Type B pancreatic cell (in vitro differentiated cells): ENCODE measurements at regions not wholly inside any gene's neighbourhood (a gene's known extent, or its start where the extent isn't known, plus 50 kb on each side); places are given as distances from the start of the nearest gene placed in this dataset.

Experiments used
- DNase-seq: peaks from one replicate; pipeline ENCODE4 v3.0.0; 2021; ENCODE audit warnings: mixed read lengths; ENCODE audit not compliant: unreplicated experiment; ENCODE audit errors: extremely low spot score
- H3K27ac Mint-ChIP-seq: 2 replicates; pipeline ENCODE4 v1.8.0; 2021; ENCODE audit warnings: mild to moderate bottlenecking, mixed read lengths
- H3K27me3 Mint-ChIP-seq: 2 replicates; pipeline ENCODE4 v1.8.0; 2021; ENCODE audit warnings: mixed read lengths
- H3K36me3 Mint-ChIP-seq: 2 replicates; pipeline ENCODE4 v1.8.0; 2021; ENCODE audit warnings: mixed read lengths
- H3K4me1 Mint-ChIP-seq: one replicate; pipeline ENCODE4 v1.8.0; 2021; ENCODE audit warnings: mixed read lengths; ENCODE audit not compliant: unreplicated experiment
- H3K4me3 Mint-ChIP-seq: 2 replicates; pipeline ENCODE4 v1.8.0; 2021; ENCODE audit warnings: mild to moderate bottlenecking, mixed read lengths
- H3K9me3 Mint-ChIP-seq: 2 replicates; pipeline ENCODE4 v1.8.0; 2021; ENCODE audit warnings: mixed read lengths
- TF ChIP-seq, protein P1 (sequence below): fragments of 200-600 bp; sonication (generic); conservative IDR thresholded peaks from 2 replicates; pipeline ENCODE4 v1.5.0; 2021; ENCODE audit warnings: antibody characterized with exemption, mild to moderate bottlenecking

DNA sequence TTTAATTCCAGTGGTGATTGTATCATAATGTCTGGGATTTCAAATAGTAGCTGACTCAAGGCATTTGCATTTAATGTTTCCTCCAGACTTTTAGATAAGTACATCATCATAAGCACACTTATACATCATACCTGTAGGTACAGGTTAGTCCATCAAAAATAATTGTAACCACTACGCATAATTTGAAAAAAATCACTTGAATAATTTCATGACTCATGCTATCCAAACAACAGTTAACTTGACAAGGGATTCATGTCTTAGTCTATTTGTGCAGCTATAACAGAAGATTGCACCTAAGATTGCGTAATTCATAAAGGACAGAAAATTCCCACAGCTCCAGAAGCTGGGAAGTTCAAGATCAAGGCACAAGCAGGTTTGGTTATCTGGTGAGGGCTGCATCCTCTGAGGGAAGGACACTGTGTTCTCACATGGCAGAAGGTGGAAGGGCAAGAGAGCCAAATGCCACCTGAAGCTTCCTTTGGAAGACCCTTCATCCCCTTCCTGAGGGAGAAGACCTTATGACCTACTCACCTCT lies 801.7 kb upstream of the BRINP3 start:
- no peak for DNase-seq
- Mint-ChIP-seq H3K27me3 (no peaks in the 10 kb centered on the region), H3K36me3 (no peaks in the 10 kb centered on the region), H3K4me1 (no peaks in the 10 kb centered on the region), H3K9me3 (peaks cover 12% of the 10 kb centered on the region), H3K4me3 (no peak overlapping the region), H3K27ac (no peak overlapping the region)
- TF ChIP-seq, protein P1, sequence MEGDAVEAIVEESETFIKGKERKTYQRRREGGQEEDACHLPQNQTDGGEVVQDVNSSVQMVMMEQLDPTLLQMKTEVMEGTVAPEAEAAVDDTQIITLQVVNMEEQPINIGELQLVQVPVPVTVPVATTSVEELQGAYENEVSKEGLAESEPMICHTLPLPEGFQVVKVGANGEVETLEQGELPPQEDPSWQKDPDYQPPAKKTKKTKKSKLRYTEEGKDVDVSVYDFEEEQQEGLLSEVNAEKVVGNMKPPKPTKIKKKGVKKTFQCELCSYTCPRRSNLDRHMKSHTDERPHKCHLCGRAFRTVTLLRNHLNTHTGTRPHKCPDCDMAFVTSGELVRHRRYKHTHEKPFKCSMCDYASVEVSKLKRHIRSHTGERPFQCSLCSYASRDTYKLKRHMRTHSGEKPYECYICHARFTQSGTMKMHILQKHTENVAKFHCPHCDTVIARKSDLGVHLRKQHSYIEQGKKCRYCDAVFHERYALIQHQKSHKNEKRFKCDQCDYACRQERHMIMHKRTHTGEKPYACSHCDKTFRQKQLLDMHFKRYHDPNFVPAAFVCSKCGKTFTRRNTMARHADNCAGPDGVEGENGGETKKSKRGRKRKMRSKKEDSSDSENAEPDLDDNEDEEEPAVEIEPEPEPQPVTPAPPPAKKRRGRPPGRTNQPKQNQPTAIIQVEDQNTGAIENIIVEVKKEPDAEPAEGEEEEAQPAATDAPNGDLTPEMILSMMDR: no peak

DNA sequence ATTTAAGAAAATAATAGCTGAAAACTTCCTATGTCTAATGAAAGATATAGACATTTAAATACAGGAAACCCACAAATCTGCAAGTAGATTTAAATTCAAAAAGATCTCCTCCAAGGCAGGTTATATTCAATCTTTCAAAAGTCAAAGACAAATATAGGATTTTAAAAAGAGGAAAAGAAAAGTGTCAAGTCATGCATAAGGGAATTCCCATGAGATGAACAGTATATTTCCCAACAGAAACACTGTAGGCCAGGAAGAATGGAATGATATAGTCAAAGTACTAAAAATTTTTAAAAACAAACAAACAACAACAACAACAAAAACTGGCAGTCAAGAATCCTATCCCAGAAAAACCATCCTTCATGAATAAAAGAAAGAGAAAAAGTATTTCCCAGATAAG lies 806.5 kb upstream of the BRINP3 start:
- Mint-ChIP-seq H3K4me1 (no peaks in the 10 kb centered on the region), H3K36me3 (no peaks in the 10 kb centered on the region), H3K9me3 (peaks cover 16% of the 10 kb centered on the region), H3K4me3 (no peak overlapping the region), H3K27me3 (no peaks in the 10 kb centered on the region), H3K27ac (no peak overlapping the region)
- TF ChIP-seq, protein P1: no peak
- no peak for DNase-seq

DNA sequence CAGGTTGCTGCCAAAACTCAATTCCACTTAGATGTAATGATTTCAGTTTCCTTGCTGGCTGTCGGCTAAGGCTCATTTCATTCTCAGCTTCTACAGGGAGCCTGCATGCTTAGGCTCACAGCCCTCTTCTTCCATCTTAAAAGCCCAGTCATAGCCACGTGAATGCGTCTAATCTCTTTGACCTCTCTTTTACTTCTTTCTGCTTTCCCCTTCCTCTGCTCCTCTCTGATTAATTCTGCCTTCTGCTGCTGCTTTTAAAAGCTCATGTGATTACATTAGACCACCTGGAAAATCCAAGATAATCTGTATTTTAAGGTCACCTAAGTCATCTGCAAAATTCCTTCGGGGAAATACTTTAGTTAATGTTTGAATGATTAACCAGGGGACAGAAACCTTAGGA lies 812.8 kb upstream of the BRINP3 start:
- Mint-ChIP-seq H3K27me3 (no peaks in the 10 kb centered on the region), H3K27ac (no peak overlapping the region), H3K4me3 (no peak overlapping the region), H3K36me3 (no peaks in the 10 kb centered on the region), H3K4me1 (peaks cover 9% of the 10 kb centered on the region), H3K9me3 (no peaks in the 10 kb centered on the region)
- DNase-seq: no peak
- TF ChIP-seq, protein P1: no peak

DNA sequence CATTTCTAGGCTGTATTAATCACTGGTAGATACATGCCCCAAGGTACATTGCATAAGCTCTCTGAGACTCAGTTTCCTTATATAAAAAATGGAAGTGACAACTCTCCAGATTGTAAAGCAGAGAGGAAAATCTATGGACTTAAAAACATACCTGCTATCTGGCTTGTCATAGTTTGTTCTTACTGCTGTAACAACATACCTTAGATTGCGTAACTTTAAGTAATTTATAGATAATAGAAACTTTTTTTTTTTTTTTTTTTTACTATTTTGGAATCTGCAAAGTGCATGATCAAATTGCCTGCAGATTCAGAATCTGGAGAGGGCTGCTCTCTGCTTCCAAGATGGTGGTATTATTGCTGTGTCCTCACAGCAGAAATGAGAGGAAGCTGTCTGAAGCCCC lies 827.7 kb upstream of the BRINP3 start:
- DNase-seq: no peak
- H3K4me1 Mint-ChIP-seq: no peaks in the 10 kb centered on the region
- H3K9me3 Mint-ChIP-seq: peaks cover 4% of the 10 kb centered on the region

DNA sequence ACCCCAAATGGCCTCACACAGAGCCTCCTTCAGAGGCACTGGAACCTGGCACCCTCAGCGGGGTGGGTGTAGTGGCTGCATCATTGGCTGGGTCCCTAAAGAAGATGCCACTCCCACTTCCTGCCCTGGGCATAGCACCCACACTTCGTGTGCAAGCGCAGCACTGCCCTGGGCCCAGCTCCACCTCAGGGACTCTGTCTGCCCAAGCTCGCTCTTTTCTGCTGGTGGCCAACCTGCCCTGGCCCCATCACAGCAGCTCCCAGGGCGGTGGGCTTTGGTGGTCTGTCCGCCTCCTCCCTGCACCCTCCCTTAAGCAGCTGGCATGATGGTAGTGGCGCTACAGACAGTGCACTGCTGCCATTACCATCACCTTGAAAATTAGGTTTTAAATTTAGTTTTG lies 829.3 kb upstream of the BRINP3 start:
- H3K9me3 Mint-ChIP-seq: peaks cover 4% of the 10 kb centered on the region
- H3K4me1 Mint-ChIP-seq: no peaks in the 10 kb centered on the region
- DNase-seq: no peak
- TF ChIP-seq, protein P1: no peak
- H3K36me3 Mint-ChIP-seq: no peaks in the 10 kb centered on the region
- no peaks in the 10 kb centered on the region for H3K27me3 Mint-ChIP-seq
- no peak overlapping the region for H3K4me3 Mint-ChIP-seq
- H3K27ac Mint-ChIP-seq: no peak overlapping the region

More for the DNA sequence above, 827.7 kb upstream of the BRINP3 start:
- TF ChIP-seq, protein P1: no peak
- Mint-ChIP-seq H3K27ac (no peak overlapping the region), H3K27me3 (no peaks in the 10 kb centered on the region), H3K36me3 (no peaks in the 10 kb centered on the region), H3K4me3 (no peak overlapping the region)

DNA sequence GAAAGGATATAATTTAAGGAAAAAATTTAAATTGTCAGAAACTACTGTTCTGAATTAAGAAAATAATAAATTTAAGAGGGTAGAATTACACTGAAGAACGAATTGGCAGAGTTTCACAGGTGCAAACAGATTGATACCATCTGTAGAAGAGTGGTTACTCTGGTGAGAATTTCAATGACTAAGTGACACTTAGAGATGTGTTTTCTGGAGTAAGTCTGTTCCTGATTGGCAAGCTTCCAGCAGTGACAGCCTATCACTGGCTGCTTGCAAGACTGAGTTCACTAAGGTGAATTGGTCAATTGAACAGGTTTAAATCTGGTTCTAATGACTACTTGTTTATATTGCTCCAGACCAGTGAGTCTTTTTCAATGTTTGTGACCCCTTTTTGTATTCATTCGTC lies 838.2 kb upstream of the RGS18 start:
- H3K27ac Mint-ChIP-seq: no peak overlapping the region
- TF ChIP-seq, protein P1: no peak
- H3K36me3 Mint-ChIP-seq: no peaks in the 10 kb centered on the region
- no peak overlapping the region for H3K4me3 Mint-ChIP-seq
- no peaks in the 10 kb centered on the region for H3K9me3 Mint-ChIP-seq
- no peaks in the 10 kb centered on the region for H3K4me1 Mint-ChIP-seq
- H3K27me3 Mint-ChIP-seq: no peaks in the 10 kb centered on the region
- no peak for DNase-seq
